ENCODE measurements at regions not wholly inside any gene's neighbourhood (a gene's known extent, or its start where the extent isn't known, plus 50 kb on each side); places are given as distances from the start of the nearest gene placed in this dataset.

- TF ChIP-seq POLR2AphosphoS5 (IDR thresholded peaks at IDR 0.05; ENCODE audit: insufficient read depth, low read depth, low read length), result no peak
- TF ChIP-seq POLR2A (IDR thresholded peaks at IDR 0.05; ENCODE audit: low read depth, low read length), result no peak
- no peak for TF ChIP-seq CTCF (IDR thresholded peaks at IDR 0.05; ENCODE audit: extremely low read depth in 1 of 2, insufficient read depth in 1 of 2, low read depth in 1 of 2, low read length in 2 of 2)
- no peak for TF ChIP-seq EZH2 (IDR thresholded peaks at IDR 0.05; ENCODE audit: borderline replicate concordance, low read depth, low read length, severe bottlenecking)
- TF ChIP-seq MYC (IDR thresholded peaks at IDR 0.05; ENCODE audit: low read depth, low read length), result no peak
Measured at GRCh38 chr21:27407271-27407670, 440.4 kb upstream of the ADAMTS5 start.
